ENCODE measurements at regions not wholly inside any gene's neighbourhood (a gene's known extent, or its start where the extent isn't known, plus 50 kb on each side); places are given as distances from the start of the nearest gene placed in this dataset.

GRCh38 chr10:77710081-77710551 is 72.5 kb upstream of the KCNMA1 start:
- no peak for DNase-seq

DNA sequence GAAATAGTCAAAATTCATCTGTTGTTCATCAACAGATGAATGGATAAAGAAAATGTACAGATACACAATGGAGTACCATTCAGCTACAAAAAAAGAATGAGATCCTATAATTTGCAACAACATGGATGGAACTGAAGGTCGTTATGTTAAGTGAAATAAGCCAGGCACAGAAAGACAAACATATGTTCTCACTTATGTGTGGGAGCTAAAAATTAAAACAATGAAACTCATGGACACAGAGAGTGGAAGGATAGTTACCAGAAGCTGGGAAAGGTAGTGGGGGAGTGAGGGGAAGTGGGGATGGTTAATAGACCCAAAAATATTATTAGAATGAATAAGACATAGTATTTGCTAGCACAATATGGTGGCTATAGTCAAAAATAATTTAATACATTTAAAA is 70.0 kb upstream of the KCNMA1 start:
- DNase-seq, result no peak

GRCh38 chr10:77702166-77702565 is 64.6 kb upstream of the KCNMA1 start:
- DNase-seq, result no peak

DNA sequence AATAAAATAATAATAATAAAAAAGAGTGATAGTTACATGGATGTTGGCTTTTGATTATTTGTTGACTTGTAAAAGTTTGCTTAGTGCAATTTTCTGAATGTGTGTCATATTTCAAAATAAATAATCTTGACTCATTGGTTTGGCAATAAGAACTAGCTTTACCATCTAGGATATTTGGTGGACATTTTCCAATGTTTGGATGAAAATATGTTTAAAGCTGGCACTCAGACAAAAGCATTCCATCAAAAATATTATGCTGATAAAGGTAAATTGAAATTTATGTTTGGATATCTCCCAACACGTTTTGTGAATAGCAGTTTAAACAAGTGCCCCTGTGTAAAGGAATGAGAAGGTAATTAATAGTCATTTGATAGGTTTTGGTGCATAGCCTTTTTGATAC is 62.5 kb upstream of the KCNMA1 start:
- no peak for DNase-seq

DNA sequence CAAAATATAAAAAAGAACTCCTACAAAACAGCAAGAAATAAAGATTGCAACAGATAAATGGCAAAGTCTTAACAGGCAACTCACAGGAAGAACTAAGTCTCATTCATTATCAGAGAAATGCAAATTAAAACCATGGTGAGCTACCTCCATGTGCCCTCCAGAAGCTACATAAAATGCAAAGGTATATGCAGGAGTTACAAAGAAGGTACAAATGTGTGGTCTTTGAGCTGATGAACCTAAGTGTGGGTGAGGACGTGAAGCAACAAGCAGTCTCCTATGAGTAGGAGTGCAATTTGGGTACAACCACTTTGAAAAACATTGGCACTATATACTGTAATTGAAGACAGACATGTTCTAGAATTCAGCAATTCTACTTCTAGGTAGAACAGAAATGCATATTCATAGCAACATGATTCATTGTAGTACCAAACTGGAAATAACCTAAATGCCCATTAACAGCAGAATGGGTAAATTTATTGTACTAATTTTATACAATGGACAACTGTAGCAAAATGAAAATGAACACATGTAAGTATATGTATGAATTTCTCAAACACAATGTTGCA is 61.6 kb upstream of the KCNMA1 start:
- DNase-seq, result no peak

GRCh38 chr10:77698267-77698931 is 60.8 kb upstream of the KCNMA1 start:
- DNase-seq, result no peak

DNA sequence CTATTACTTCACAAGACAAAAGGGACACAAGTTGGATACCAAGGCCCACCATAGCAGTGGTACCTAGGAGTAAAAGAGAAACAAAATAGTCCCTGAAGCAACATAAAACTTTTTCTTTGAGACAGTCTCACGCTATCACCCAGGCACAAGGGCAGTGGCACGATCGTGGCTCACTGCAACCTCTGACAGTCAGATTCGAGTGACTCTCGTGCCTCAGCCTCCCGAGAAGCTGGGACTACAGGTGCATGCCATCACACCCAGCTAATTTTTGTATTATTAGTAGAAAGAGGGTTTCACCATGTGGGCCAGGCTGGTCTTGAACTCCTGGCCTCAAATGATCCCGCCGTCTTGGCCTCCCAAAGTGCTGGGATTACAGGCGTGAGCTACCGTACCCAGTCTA is 59.0 kb upstream of the KCNMA1 start:
- DNase-seq, result no peak

DNA sequence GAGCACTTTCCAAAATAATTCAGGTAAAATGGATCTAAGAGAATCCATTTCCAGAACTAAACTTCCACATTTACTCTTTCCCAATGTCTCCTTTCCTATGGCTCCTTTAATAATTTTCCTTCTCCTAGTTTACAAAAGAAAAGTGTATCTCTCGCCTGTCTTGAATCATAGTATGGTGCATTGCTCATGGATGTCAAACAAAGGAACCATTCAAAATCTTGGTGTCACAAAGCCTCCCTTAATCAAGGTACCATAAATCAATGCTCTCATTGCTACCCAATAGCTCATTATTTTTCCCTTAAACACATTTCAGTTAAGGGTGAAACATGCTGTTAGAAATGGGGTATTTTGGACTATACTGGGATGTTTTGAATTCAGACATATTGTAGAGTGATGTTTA is 57.6 kb upstream of the KCNMA1 start:
- no peak for DNase-seq

DNA sequence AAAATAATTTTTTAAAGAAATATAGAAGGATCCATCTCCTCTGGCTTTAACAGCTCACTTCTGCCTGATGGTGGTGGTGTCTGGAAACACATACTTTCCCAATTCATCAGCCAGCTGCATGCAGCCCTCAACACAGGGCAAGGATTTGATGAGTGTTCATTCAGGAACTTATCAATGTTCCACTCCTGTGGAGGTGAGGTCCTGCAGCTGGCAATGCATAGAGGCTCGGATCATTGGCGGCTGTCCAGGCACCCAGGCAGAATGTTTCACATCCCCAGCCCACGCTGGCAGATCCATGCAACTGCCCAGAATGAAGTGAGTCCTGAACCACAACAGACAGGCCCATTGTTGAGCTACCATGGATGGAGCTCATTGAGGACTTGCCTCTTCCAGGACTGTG is 55.2 kb upstream of the KCNMA1 start:
- no peak for DNase-seq

DNA sequence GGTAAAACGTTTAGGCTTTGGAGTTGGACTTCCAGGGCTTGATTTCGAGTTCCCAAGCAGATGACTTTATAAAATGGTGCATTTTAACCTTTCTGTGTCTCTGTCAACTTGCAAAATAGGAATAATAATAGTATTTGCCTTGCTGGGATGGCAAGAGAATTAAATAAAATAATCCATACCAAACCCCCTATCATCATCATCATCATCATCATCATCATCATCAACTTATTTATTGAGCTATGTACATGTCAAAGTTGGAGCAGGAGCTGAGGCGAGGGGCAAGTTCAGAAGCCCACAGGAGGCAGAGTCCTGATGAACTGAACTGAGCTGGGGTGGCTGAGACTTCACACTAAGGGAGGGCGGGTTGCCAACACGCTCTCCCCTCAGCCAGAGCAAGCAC is 51.7 kb upstream of the KCNMA1 start:
- DNase-seq, result no peak

- DNase-seq, result no peak
Measured at GRCh38 chr10:77687621-77688020, 50.0 kb upstream of the KCNMA1 start.

Measured in left hindlimb (tissue), 1 donor.